ENCODE measurements at regions not wholly inside any gene's neighbourhood (a gene's known extent, or its start where the extent isn't known, plus 50 kb on each side); places are given as distances from the start of the nearest gene placed in this dataset.

DNA sequence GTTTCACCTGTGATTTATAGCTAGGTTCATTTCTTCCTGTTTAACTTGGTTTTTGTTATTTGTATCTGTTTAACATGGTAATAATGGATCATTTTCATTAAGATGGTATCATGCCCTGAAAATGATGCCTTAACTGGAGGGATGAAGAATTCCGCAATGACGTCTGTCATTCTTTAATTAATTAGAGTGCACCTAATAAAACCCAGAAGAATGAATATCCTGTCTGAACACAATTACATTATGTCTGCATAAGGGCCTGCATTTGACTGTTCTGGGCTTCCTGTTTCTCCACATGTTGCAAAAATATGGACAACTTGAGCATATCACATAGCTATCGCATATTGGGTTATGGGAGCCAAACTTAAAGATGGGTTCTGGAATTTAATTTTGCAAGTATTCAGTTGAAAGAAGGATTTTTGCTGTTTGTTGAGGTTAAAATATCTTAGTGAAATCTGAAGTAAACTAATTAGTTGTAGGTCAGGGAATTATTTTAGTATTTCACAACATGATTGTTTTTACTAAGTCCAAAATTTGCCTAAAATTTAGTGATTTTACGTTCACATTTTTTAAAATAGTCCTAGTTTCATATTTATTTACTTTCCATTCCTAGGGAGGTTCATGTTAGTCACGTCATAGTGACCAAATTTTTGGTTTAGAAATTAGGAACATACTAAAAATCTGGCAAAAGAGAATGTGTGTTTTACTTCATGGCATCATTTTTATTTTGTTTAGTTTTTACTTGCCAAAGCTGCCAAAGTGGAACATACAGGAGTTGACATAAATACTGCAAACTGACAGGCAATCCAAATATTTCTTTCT lies 321.0 kb upstream of the TGFBR2 start:
- no peak for DNase-seq (ENCODE audit: extremely low read depth in 1 of 11, low read depth in 9 of 11, low spot score in 4 of 11)

DNA sequence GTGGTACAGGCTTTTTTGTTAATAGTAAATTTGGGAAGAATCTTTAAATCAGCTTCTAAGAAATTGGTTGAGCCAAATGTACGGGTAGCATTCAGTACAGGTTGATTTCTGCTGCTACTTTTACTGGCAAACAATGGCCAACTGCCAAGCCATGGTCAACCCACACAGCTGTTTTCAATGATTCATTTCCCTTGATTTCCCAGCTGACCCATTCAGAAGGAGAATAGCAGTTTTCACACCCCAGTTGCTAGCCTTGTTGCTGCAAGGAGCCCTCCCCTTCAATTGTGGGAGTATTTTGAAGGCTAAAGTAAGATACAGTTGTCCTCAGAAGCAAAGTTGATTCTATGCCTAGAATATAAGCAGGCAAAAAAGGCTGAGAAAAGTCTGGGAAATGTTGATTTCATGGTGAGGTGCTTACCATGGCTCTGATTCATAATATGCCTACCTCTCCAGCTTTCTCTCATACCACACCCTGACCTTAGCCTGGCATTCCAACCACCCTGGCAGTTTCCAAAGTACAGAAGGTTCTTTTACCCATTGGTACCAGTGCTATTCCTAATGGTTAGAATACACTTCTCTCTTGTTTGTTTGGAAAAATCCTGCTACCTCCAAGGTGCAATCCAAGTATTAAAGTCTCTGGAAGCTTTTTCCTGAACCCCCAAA lies 320.3 kb upstream of the TGFBR2 start:
- peak in 3 of 11 donors; percentile 5 to 20 (median 13) for DNase-seq (ENCODE audit: extremely low read depth in 1 of 11, low read depth in 9 of 11, low spot score in 4 of 11)

DNA sequence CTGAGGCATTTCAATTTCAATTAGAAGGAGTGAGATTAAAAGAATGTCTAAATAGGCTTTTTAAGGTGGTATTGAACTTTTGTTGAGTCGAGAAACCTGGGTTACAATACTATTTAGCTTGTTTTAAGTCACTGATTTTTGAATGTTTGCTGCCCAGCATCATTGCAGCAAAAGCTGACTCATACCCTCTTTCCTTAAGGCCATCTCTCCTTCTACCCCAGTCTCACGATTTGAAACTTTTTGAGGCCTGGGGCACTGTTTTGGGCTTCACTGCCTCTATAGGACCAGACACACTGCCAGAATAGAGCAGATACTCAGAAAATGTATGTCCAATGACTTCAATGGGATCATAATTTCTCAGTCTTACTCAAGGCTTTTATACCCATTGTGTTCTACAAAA lies 319.6 kb upstream of the TGFBR2 start:
- DNase-seq (ENCODE audit: extremely low read depth in 1 of 11, low read depth in 9 of 11, low spot score in 4 of 11), result no peak

DNA sequence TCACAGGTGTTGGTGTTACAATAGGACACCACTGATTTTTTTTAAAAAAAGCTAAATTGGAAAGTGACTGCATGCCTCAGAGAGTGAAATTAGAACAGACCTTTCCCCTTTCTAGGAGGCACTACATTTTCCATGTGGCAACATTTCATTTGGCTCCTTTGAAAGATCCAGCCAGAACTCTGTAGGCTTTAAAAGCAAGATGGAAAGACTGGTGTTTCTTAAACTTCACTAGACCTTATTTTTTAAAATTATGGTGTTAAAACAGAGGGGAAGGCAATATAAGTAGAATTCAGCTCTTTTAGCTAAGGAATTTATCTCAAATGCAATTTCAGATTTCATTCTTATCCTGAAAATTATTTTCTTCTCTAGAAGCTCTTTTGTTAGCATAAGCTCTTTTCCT lies 317.6 kb upstream of the TGFBR2 start:
- no peak for DNase-seq (ENCODE audit: extremely low read depth in 1 of 11, low read depth in 9 of 11, low spot score in 4 of 11)

DNA sequence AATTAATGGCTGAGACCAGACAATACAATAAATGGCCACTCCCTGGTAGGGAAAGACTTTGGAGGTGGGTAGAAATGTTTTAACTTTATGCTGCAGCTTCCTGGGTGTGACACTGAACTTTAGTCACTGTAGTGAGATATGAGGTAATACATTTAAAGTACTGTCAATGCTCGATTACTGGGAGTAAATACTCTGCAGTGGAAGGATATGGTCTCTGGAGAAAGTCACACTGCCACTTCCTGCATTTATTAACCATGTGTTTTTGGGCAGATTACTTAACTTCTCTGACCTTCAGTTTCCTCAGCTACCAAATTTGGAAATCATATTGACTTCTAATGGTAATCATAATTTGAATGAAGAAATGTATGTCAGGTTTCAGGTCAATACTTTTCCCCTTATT lies 317.1 kb upstream of the TGFBR2 start:
- no peak for DNase-seq (ENCODE audit: extremely low read depth in 1 of 11, low read depth in 9 of 11, low spot score in 4 of 11)

DNA sequence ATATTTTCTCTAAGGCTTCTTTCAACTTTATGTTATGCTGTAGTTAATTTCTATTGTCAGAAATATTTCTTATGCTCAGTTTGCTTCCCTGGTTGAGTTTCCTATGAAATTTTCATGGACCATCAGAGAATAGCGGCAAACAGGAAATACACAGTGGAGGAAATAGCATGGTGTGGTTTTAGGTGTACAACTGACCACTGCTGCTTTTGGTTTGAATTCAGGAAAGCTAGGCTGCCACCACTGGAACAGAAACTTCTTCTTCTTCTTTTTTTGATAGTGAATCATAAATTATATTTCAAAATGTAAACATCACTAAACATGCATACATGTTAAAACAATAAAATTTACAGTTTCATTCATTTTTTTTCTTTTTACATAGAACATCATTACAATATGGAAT lies 316.6 kb upstream of the TGFBR2 start:
- no peak for DNase-seq (ENCODE audit: extremely low read depth in 1 of 11, low read depth in 9 of 11, low spot score in 4 of 11)

DNA sequence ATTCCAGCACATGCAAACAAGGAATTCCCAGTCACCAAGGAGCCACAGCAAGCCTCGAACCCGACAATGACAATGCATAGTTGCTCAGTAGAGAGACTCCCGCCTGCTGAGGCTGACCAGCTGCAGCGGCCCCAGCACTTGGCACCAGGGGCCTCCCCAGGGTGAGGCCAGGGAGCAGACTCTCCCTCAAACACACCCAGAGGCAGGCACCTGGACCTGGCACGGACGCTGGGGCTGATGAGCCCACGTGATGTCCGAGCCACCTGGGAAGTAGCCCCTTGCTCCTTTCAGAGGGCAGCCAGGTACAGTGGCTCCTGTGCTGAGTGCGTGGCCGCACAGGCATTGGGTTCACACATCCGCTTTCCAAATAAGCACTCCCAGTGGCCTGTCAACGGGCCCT lies 315.9 kb upstream of the TGFBR2 start:
- no peak for DNase-seq (ENCODE audit: extremely low read depth in 1 of 11, low read depth in 9 of 11, low spot score in 4 of 11)

DNA sequence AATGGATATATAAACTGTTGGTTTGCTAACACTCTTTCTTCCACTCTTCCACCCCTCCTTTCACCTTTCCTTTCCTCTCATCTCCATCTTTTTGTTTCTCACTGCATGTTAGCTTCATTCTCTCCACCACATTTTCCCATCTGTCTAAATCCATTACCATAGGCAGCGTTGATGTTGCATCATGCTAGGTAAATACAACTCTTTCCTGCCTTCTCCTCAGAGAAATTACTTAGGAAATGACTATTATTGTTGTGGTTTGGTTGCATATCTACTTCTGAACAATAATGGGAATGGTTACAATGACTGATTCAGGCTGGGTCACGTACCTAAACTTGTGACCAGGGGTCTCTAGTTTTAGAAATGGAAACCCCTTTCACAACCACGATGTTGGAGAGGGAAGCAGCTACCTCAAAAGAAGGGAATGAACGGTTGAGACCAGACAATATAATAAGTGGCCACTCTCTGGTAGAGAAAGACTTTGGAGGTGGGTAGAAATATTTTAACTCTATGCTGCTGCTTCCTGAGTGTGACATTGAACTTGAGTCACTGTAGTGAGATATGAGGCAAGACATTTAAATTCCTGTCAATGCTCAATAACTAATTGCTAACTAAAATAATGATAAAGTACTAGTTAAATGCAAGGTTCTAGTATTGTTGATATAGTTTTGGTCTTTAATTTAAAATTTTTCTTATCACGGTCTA lies 314.1 kb upstream of the TGFBR2 start:
- DNase-seq (ENCODE audit: extremely low read depth in 1 of 11, low read depth in 9 of 11, low spot score in 4 of 11), result no peak

DNA sequence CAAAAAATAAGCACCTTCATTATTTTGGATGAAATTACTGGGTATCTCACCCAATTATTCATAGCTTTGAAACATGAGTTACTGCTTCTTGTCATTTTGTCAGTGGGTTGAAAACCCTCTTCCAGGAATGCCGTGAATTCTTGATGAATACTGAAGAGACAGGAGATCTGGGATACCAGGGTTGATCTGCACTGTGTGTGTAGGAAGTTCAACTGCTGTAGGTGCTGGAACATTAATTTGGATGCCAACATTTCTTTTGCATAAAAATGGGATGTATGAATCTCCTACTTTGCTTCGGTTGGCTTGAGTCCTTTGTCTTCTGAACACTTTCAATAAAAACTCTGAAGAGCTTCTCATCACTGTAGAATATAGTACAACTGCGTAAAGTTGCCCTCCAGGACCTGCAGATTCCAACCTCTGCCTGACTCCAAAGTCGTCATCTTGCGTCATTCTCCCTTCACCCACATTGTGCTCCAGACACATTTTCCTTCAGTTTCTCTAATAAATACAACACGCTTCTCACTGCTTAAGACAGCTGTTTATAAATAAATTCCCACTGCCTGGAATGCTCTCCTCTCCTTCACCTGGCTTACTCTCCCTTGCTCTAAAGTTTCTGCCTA lies 312.7 kb upstream of the TGFBR2 start:
- no peak for DNase-seq (ENCODE audit: extremely low read depth in 1 of 11, low read depth in 9 of 11, low spot score in 4 of 11)

DNA sequence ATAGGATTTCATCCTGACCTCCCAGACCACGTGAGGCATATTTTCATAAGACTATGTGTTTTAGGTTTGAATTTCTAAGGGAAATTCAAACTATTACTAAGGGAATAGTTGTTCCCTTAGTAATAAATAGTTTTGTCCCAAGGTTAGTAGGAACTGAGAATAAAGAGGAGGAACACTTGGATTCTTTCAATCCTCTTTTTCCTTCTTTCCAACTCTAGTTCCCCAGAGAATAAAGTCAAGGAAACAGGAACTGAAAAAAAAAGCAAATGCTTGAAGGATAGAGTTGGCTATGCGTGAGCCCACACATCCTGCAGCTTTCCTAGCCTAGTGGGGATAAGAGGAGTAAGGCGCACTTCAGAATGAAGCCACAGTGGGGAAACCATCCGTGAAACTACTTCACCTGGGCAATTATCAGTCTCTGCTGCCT lies 312.1 kb upstream of the TGFBR2 start:
- DNase-seq (ENCODE audit: extremely low read depth in 1 of 11, low read depth in 9 of 11, low spot score in 4 of 11), result no peak

DNA sequence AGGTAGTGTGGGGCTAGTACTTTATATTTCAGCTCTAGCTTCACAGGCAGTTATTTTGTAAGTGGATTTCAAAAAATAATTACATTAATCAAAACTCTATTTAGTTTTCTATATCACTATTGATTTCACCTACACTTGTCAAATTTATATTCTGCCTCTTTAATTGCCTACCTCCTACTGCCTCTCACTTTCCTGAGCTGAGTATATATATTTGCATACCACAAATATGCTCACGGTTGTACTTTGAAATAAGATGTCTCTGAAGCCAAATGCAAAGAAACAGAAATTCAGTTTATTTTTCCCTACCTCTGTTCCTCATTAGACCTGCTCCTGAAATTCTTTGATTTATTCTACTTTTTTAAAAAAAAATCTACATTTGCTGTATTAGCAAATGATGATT lies 309.3 kb upstream of the TGFBR2 start:
- DNase-seq (ENCODE audit: extremely low read depth in 1 of 11, low read depth in 9 of 11, low spot score in 4 of 11), result no peak

DNA sequence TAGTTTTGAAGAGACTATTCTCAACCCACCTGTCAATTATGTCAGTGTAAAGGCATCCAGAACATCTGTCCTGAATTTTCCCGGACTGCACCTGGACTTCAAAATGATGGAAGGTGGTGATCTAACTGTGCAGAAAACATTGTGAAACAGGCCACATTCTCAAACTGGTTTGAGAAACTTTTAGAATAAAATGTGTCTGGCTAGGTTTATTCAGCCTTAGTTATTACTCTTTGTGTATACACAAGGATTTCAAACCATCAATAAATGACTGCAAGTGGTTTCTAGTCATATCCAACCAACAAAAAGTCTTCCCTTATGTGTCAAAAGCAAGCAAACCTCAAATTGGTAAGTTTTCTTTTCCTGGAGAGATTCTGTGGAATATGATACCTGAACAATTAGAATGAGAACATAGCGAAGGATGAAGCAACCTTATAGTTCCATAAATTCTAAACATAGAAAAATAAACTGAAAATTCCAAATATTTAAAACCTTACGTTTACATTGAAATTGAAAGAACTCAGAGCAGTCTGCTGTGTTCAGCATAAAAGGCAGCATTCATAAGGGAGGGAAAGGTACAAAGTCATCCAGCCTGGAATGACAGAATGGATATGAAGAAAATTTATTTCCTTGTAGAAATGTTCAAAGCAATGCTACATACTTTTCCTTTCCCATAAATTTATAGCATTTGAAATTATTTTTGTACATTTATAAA lies 306.6 kb upstream of the TGFBR2 start:
- DNase-seq (ENCODE audit: extremely low read depth in 1 of 11, low read depth in 9 of 11, low spot score in 4 of 11), result no peak

DNA sequence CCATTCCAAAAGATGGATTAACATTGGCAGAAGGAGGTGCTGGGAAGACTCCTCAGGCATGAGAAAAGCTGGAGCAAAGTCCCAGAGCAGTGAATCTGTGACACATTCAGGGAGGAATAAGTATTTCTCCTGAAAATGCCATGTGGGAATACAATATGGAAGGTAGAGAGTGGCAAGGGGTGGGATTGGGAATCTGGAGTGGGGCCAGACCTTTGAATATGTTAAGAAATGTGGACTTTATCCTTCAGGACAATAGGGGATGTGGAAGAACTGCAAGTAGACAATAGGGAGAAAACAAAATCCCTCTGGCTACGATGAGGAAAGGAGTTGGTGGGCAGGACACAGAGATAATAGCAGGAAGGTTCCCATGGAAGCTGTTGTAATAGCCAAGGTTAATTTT lies 305.6 kb upstream of the TGFBR2 start:
- no peak for DNase-seq (ENCODE audit: extremely low read depth in 1 of 11, low read depth in 9 of 11, low spot score in 4 of 11)

DNA sequence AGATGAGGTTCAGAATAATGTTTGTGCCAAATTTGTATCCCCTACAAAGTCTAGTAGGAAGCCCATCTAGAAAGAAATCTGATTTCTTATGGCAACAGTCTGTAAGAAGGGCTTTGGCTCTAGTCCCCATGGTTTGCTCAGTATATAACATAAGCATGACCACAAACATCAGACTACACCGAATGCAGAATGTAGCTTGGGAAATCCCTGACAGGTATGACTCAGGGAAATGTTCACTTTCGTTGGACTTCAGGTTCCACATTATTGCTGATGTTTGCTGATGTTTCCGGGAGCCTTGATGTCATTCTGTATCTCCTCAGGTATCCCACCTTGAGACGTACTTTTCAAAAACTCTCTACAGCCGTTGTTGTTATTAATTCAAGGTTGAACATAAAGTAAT lies 304.4 kb upstream of the TGFBR2 start:
- DNase-seq (ENCODE audit: extremely low read depth in 1 of 11, low read depth in 9 of 11, low spot score in 4 of 11), result no peak

DNA sequence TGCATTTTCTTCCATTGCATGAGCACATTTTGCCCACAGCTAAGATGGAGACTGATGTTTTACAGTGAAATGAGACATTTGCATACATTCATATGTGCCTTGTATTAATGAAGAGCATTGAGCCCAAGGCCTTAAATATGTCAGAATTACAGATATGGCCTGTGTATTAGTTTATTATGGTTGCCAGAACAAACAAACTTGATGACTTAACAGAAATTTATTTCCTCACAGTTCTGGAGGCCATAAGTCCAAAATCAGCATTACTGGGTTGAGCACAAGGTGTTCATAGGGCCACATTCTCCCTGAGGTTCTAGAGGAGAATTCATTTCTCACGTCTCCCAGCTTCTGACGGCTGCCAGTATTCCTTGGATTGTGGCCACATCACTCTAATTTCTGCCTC lies 302.6 kb upstream of the TGFBR2 start:
- DNase-seq (ENCODE audit: extremely low read depth in 1 of 11, low read depth in 9 of 11, low spot score in 4 of 11), result no peak

DNA sequence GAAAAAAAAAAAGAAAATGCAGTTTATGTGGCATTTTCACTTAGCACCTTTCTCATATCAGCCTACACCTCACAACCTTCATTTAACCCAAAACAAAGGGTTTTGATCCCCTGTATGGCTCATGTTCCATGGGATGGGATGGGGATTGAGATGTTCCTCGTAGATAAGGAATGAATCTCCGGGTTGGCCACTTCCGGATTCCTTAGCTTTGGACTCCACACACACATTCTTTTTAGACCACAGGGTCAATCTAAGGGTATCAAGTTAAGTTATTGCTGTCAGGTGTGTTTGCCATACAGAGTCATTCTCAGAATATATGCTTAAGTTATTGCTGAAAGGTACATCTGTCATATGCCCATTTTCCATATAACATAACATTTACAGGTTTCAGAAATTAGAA lies 301.4 kb upstream of the TGFBR2 start:
- no peak for DNase-seq (ENCODE audit: extremely low read depth in 1 of 11, low read depth in 9 of 11, low spot score in 4 of 11)

DNA sequence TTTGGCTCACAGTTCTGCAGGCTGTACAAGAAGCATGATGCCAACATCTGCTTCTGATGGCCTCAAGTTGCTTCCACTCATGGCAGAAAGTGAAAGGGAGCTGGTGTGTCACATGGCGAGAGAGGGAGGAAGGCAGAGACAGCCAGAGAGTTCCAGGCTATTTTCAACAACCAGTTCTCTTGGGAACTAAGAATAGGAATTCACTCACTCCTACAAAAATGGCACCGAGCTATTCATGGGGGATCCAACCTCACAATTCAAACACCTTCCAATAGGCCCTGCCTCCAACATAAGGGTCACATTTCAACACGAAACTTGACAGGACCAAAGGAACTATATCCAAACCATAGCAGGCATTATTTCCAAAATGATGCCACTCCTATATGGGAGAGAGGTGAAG lies 299.5 kb upstream of the TGFBR2 start:
- DNase-seq (ENCODE audit: extremely low read depth in 1 of 11, low read depth in 9 of 11, low spot score in 4 of 11), result no peak

DNA sequence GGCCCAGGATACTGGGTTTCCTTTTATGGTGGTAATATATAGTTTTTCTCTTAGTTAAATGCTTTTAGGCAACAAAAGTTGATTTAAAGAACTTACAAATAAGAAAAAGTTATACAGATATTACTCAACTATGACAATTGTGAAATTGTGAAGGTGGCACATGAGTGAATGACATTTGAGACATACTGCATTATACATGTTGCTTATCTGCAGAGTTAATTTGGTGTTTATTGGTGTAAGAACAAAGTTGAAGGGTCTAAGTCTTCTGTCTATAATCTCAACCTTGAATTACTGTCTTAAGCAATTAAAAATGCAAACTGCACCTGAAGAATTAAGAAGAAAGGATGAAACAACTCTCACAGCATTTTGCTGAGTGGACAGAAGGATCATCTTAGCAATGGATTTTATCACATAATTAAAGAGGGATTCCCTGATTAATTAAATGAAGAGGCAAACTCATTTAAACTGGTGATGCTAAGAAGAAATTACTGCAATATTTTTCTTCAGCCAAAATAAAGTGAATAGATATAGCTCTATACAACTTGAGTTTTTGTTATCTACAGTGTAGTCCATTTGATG lies 298.9 kb upstream of the TGFBR2 start:
- no peak for DNase-seq (ENCODE audit: extremely low read depth in 1 of 11, low read depth in 9 of 11, low spot score in 4 of 11)

DNA sequence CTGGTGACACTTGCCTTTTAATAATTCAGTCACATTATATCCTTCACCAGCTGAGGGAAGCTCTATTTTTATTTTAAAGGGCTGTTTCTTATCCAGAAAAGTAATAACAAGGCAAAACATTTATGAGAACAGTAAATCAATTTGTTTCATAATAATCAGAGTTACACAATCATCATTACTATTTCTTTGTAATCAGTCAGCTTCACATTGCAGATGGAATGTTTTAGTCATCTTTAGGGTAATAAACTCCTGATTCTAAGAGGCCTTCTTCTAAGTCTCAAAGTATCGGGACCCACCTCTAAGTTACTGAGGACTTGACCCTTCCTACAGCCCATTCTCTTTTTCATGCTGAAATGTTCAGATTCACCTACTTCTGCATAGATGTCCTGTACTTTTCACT lies 298.3 kb upstream of the TGFBR2 start:
- DNase-seq (ENCODE audit: extremely low read depth in 1 of 11, low read depth in 9 of 11, low spot score in 4 of 11), result no peak
